ENCODE measurements at regions not wholly inside any gene's neighbourhood (a gene's known extent, or its start where the extent isn't known, plus 50 kb on each side); places are given as distances from the start of the nearest gene placed in this dataset.
"Not testable (repeated sequence)": the region's sequence is repeated elsewhere in the genome, so short reads cannot be mapped to it uniquely, and the experiment has no call there.

DNA sequence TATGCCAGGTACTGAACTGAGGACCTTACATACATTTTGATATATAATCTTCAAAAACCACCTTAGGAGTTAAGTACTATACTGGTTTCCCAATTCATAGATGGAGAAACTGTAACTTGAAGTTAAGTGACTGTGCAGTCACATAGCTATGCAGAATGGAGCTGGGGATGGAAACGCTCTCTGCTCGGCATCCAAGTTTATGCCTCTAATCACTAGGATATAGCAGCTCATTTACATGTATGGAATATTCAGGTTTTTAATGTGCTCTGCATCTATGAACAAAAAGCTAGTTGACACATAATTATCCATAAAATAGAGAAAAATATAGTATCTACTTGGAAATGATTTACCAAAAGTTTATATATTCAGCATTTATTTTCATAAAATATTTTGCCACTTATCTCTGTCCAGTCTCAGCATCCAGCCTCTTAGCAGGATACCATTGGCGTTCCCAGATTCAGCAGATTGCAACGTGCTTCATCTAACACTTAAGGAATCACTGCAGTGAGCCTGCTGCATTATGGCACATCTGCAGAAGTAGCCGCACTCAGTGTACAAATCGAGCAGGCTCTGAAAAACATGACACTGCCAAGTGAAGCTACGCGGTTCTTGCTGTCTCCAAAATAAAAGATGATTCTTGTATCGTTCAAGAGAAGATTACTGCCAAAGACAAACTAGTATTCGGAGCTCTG is 70.4 kb downstream of the MRPL57 start:
- TF ChIP-seq, protein P1, sequence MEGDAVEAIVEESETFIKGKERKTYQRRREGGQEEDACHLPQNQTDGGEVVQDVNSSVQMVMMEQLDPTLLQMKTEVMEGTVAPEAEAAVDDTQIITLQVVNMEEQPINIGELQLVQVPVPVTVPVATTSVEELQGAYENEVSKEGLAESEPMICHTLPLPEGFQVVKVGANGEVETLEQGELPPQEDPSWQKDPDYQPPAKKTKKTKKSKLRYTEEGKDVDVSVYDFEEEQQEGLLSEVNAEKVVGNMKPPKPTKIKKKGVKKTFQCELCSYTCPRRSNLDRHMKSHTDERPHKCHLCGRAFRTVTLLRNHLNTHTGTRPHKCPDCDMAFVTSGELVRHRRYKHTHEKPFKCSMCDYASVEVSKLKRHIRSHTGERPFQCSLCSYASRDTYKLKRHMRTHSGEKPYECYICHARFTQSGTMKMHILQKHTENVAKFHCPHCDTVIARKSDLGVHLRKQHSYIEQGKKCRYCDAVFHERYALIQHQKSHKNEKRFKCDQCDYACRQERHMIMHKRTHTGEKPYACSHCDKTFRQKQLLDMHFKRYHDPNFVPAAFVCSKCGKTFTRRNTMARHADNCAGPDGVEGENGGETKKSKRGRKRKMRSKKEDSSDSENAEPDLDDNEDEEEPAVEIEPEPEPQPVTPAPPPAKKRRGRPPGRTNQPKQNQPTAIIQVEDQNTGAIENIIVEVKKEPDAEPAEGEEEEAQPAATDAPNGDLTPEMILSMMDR (IDR thresholded peaks at IDR 0.05; ENCODE audit: extremely low read depth, missing control alignments): no peak
- no peak for DNase-seq (ENCODE audit: low spot score)

DNA sequence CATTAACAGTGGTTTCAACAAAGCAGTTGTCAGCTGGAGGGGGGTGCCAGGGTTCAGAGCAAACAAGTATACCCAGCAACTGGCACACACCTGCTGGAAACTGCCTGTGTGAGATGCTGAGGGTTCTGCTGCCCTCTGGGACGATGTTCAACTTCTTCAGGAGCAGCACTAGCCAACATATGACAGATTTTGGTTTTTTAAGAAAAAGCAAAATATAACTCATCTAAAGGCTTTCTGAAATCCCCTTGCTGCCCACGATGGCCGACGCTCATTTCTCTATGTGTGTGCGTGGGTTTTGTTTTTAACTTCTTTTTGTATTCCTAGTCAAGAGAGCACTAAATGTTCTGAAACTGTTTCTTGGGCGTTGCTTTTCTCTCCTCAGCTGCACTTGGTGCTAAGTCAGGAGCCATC is 79.9 kb downstream of the MRPL57 start:
- TF ChIP-seq, protein P1 (IDR thresholded peaks at IDR 0.05; ENCODE audit: extremely low read depth, missing control alignments): no peak
- DNase-seq (ENCODE audit: low spot score): no peak

DNA sequence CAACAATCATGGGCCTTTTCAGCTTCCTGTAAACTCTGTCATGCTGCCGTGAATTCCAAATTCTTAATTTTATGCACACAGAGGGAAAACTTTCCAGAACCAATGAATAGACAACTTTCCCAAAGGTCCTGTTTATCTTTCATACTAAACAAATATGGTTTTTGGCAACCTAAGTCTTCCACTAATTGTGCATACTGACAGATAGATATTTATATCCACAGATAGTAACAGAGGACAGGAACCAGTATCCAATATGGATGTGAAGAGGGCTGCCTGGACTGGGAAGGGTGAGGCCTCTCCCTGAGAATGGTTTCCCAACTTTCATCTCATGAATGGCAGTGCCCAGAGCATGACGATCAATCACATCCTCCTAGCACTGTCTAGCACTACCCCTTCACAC is 80.4 kb downstream of the MRPL57 start:
- TF ChIP-seq, protein P1 (IDR thresholded peaks at IDR 0.05; ENCODE audit: extremely low read depth, missing control alignments): no peak
- DNase-seq (ENCODE audit: low spot score): no peak

DNA sequence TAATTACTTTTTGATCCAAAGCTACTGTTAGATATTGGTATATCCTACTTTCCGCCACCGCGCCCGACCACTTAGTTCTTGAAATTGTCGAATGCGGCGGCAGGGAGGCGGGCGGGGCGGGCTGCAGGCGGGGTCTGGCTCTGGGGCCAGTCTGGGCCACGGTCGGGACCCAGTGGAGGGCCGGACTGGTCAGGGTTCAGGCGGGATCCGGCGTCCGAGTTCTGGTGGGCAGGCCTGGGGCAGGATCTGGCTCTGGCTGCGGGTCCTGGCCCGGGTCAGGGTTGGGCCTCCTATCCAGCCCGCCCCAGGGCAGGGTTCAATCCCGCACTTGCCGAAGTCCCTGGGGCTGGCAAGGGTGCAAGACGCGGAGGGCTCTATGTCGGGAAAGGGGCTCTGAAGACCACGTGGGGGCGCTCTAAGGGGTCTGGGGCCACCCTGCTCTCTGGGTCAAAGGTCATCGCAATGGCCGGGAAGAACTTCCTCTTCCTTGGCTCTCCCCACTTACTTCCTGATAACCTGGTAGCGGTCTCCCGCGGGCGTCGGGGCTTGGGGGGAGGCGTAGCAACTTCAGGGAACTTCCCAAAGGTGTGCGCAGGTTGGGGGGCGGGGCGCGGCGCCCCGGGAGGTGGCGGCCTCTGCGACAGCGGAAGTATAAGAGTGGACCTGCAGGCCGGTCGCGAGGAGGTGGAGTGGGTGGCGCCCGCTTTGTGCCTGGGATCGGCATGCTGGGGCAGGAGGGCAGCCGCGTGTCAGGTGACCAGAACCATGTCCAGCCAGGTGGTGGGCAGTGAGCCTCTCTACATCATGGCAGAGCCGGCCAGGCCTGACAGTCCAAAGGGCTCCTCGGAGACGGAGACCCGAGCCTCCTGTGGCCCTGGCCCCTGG is 83.4 kb downstream of the MRPL57 start:
- TF ChIP-seq, protein P1 (IDR thresholded peaks at IDR 0.05; ENCODE audit: extremely low read depth, missing control alignments): no peak
- no peak for DNase-seq (ENCODE audit: low spot score)

DNA sequence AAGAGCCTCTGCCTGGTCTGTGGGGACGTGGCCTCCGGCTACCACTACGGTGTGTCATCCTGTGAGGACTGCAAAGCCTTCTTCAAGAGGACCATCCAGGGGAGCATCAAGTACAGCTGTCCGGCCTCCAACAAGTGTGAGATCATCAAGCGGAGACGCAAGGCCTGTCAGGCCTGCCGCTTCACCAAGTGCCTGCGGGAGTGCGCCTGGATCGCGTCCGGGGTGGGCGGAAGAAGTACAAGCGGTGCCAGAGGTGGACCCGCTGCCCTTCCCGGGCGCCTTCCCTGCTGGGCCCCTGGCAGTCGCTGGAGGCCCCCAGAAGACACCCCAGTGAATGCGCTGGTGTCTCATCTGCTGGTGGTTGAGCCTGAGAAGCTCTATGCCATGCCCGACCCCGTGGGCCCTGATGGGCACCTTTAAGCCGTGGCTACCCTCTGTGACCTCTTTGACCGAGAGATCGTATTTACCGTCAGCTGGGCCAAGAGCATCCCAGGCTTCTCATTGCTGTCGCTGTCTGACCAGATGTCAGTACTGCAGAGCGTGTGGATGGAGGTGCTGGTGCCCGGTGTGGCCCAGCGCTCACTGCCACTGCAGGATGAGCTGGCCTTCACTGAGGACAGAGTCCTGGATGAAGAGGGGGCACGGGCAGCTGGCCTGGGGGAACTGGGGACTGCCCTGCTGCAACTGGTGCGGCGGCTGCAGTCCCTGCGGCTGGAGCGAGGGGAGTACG is 84.3 kb downstream of the MRPL57 start:
- DNase-seq (ENCODE audit: low spot score): not testable (repeated sequence)

DNA sequence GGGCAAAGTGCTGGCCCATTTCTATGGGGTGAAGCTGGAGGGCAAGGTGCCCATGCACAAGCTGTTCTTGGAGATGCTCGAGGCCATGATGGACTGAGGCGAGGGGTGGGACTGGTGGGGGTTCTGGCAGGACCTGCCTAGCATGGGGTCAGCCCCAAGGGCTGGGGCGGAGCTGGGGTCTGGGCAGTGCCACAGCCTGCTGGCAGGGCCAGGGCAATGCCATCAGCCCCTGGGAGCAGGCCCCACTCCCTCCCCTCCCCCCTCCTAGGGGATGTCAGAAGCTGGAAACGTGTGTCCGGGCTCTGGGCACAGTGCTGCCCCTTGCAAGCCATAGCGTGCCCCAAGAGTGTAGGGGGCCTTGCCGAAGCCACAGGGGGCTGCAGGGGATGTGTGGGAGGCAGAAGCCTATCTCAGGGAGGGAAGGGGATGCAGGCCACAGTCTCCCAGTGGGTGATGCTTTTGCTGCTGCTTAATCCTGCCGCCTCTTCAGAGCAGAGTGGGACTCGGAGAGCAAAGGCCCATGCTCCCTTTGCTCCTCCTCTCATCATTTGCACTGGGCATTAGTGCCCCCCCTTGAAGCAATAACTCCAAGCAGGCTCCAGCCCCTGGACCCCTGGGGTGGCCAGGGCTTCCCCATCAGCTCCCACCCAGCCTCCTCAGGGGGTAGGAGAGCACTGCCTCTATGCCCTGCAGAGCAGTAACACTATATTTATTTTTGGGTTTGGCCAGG is 85.2 kb downstream of the MRPL57 start:
- DNase-seq (ENCODE audit: low spot score): not testable (repeated sequence)

DNA sequence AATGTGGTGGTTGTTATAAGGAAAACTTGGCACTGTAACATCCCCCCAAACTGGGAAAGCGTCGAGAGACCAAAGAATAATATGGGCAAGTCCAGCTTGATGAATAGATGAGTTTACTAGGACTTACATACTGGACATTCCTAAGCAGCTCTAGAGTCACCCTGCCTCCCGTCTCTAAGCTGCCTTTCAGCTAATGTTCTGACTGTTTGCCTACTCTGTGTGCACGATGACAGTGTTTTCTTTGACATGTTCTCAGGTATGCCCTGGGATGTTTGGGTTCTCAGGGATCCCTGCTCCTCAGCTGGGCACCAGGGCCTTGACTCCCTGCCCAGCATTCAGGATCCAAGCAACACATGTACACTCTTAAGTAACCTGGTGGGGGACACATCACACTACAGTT is 87.5 kb downstream of the MRPL57 start:
- DNase-seq (ENCODE audit: low spot score): not testable (repeated sequence)

DNA sequence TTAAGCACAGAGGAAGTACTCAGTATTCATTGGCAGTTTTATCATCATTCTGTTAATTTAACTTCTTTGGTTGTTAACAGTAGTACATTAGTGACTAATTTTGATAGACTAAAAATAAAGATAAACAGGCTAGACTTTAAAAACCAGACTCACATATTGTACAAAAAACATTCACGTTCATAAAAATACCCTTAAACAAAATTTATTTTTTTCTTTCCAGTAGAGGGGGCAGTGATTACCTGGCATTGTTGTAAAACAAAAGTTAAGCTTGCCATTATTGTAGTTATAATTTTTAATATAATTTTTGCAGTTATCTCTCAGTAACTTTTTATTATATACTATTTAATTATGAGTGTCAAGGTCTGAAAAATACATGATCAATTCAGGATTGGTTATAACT is 92.0 kb downstream of the MRPL57 start:
- not testable (repeated sequence) for DNase-seq (ENCODE audit: low spot score)

DNA sequence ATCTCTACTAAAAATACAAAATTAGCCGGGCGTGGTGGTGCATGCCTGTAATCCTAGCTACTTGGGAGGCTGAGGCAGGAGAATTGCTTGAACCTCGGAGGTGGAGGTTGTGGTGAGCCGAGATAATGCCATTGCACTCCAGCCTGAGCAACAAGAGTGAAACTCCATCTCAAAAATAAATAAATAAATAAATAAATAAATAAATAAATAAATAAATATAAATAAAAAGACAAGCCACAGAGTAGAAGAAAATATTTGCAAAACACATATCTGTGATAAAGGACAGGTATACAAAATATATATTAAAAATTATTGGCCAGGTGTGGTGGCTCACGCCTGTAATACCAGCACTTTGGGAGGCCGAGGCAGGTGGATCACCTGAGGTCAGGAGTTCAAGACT is 96.0 kb downstream of the MRPL57 start:
- DNase-seq (ENCODE audit: low spot score): not testable (repeated sequence)

DNA sequence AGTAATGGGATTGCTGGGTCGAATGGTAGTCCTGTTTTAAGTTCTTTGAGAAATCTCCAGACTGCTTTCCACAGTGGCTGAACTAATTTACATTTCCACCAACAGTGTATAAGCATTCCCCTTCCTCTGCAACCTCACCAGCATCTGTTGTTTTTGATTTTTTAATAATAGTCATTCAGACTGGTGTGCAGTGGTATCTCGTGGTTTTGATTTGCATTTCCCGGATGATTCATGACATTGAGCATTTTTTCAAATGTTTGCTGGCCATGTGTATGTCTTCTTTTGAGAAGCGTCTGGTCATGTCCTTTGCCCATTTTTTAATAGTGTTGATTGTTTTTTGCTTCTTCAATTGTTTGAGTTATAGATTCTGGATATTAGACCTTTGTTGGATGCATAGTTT is 98.0 kb downstream of the MRPL57 start:
- not testable (repeated sequence) for DNase-seq (ENCODE audit: low spot score)
